Nephron progenitor cell (in vitro differentiated cells): ENCODE measurements at regions not wholly inside any gene's neighbourhood (a gene's known extent, or its start where the extent isn't known, plus 50 kb on each side); places are given as distances from the start of the nearest gene placed in this dataset.
"Not testable (repeated sequence)": the region's sequence is repeated elsewhere in the genome, so short reads cannot be mapped to it uniquely, and the experiment has no call there.

Experiments used
- DNase-seq: peaks from one replicate; pipeline ENCODE4 v3.0.0; 2021
- H3K27ac Mint-ChIP-seq: 2 replicates; pipeline ENCODE4 v1.8.0; 2021; ENCODE audit warnings: mild to moderate bottlenecking, moderate library complexity, mixed read lengths
- H3K27me3 Mint-ChIP-seq: 2 replicates; pipeline ENCODE4 v1.8.0; 2021; ENCODE audit warnings: mild to moderate bottlenecking, low read depth, mixed read lengths; ENCODE audit not compliant: poor library complexity
- H3K36me3 Mint-ChIP-seq: 2 replicates; pipeline ENCODE4 v1.8.0; 2021; ENCODE audit warnings: low read depth, mixed read lengths
- H3K4me1 Mint-ChIP-seq: 2 replicates; pipeline ENCODE4 v1.8.0; 2021; ENCODE audit warnings: mixed read lengths
- H3K4me3 Mint-ChIP-seq: 2 replicates; pipeline ENCODE4 v1.8.0; 2021; ENCODE audit warnings: mild to moderate bottlenecking, moderate library complexity, mixed read lengths
- H3K9me3 Mint-ChIP-seq: 2 replicates; pipeline ENCODE4 v1.8.0; 2021; ENCODE audit warnings: mild to moderate bottlenecking, moderate library complexity, mixed read lengths
- TF ChIP-seq, protein P1 (sequence below): fragments of 200-600 bp; sonication (generic); IDR thresholded peaks from 2 replicates; pipeline ENCODE4 v1.5.0; 2021; ENCODE audit warnings: antibody characterized with exemption

DNA sequence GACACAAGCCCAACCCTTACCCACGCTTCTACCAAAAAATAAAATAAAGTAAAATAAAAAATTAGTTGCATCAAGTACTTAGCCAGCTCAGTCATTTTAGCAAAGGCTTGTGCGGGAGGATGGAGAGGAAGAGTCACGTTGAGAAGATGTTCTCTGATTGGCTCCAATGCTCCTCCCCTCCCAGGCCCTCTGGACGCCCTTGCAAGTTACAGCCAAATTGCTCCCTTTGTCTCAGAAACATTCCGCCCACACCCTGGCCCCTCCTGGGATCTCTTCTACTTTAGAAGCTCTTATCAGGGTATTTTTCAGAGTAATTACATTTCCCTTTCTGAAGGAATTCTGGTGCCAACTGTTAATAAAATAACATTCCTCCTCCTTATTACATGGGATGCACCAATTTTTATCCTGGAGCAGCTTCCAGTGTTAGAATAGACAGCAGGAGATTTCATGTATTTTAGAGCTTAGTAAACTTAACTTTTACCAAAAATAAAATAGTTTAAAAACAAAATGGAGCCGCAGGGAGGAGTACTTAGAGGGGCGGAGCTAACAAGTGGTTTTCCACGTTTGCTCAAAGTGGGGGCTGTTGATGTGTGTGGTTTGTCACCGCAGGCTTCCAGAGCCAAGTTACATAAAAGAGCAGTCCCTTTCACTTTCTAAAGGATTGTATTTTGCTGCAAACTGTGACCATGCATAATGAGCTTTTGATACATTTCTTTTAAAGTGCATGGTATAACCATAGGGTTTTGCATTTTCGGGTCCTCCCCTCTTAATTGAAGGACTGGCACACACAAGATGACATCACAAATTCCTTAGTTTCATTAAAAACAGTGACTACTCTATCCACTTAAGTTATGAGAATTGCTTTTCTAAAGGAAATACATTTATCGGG, 71.7 kb upstream of the RAP1B start:
- H3K27me3 Mint-ChIP-seq: no peaks in the 10 kb centered on the region
- DNase-seq: no peak
- TF ChIP-seq, protein P1, sequence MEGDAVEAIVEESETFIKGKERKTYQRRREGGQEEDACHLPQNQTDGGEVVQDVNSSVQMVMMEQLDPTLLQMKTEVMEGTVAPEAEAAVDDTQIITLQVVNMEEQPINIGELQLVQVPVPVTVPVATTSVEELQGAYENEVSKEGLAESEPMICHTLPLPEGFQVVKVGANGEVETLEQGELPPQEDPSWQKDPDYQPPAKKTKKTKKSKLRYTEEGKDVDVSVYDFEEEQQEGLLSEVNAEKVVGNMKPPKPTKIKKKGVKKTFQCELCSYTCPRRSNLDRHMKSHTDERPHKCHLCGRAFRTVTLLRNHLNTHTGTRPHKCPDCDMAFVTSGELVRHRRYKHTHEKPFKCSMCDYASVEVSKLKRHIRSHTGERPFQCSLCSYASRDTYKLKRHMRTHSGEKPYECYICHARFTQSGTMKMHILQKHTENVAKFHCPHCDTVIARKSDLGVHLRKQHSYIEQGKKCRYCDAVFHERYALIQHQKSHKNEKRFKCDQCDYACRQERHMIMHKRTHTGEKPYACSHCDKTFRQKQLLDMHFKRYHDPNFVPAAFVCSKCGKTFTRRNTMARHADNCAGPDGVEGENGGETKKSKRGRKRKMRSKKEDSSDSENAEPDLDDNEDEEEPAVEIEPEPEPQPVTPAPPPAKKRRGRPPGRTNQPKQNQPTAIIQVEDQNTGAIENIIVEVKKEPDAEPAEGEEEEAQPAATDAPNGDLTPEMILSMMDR: no peak
- H3K4me1 Mint-ChIP-seq: peaks cover 4% of the 10 kb centered on the region
- H3K36me3 Mint-ChIP-seq: peaks cover 7% of the 10 kb centered on the region
- H3K27ac Mint-ChIP-seq: no peak overlapping the region
- H3K9me3 Mint-ChIP-seq: peaks cover 22% of the 10 kb centered on the region
- H3K4me3 Mint-ChIP-seq: no peak overlapping the region

DNA sequence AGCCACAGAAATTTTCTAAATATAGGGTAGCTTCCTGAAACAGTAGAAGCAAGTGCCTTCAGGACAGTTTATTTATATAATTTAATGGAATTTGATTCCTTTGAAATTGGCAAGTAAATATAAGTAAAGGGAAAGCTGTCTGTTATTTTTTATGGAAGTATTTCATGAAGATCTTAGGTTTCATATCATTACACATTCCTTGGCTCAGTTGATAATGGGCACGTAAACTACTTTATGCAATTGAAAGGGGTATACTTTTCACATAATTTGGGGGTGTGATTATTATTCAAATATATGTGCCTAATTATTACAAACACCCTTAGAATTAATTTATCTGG, 71.1 kb upstream of the RAP1B start:
- Mint-ChIP-seq H3K9me3 (peaks cover 22% of the 10 kb centered on the region), H3K4me1 (peaks cover 4% of the 10 kb centered on the region), H3K4me3 (no peak overlapping the region), H3K27me3 (no peaks in the 10 kb centered on the region), H3K36me3 (peaks cover 7% of the 10 kb centered on the region), H3K27ac (no peak overlapping the region)
- no peak for DNase-seq
- TF ChIP-seq, protein P1: no peak

DNA sequence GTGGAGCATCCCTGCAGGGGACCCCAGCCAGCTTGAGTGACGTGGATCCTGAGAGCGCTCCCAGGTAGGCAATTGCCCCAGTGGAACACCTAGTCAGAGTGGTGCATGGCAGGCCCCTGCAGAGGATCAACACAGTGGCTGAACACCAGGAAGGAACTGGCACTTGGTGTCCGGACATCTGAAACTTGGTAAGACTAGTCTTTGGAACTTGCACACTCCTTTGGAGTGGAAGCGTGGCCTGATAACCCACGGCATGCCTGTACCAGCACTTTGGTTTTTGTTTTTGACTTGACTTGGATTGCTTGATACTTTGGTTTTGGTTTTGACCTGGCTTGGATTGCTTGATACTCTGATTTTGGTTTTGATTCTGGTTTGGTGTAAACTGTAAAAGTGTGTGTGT, 69.9 kb upstream of the RAP1B start:
- H3K27me3 Mint-ChIP-seq, H3K4me3 Mint-ChIP-seq, H3K36me3 Mint-ChIP-seq, H3K4me1 Mint-ChIP-seq, H3K27ac Mint-ChIP-seq, DNase-seq: not testable (repeated sequence)
- peaks cover 22% of the 10 kb centered on the region for H3K9me3 Mint-ChIP-seq

DNA sequence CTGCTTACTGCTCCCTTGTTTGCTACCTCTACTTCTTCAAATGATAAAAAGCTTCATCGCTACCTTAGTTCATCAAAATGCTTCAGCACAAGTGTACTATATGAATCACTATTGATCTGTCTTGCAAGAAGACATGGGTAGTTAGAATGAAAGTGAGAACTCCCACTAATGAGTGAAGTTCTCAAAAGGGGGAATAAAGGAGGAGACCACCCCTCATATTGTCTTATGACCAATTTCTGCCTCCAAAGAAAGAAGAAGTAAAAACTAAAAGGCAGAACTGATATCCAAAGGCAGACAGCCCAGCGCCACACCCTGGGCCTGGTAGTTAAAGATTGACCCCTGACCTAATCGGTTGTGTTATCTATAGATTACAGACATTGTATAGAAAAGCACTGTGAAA, 63.4 kb upstream of the RAP1B start:
- not testable (repeated sequence) for H3K36me3 Mint-ChIP-seq, H3K27ac Mint-ChIP-seq, H3K4me3 Mint-ChIP-seq, H3K4me1 Mint-ChIP-seq, H3K27me3 Mint-ChIP-seq, DNase-seq
- H3K9me3 Mint-ChIP-seq: peaks cover 34% of the 10 kb centered on the region

DNA sequence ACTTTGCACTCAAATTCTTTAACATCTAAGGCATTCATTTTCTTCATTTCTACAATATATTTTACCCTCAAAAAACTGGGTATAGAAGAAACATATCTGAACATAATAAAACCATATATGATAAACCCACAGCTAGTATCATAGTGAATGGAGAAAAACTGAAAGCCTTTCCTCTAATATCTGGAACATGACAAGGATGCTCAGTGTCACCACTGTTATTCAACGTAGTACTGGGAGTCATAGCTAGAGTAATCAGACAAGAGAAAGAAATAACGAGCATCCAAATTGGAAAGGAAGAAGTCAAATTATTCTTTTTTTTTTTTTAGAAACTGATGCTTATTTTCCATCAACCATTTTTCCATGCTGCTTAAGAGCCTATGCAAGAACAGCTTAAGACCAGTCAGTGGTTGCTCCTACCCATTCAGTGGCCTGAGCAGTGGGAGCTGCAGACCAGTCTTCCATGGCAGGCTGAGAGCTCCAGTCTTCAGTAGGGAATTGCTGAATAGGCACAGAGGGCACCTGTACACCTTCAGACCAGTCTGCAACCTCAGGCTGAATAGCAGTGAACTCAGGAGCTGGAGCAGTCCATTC, 58.0 kb upstream of the RAP1B start:
- H3K4me1 Mint-ChIP-seq, H3K27me3 Mint-ChIP-seq, H3K36me3 Mint-ChIP-seq: not testable (repeated sequence)

DNA sequence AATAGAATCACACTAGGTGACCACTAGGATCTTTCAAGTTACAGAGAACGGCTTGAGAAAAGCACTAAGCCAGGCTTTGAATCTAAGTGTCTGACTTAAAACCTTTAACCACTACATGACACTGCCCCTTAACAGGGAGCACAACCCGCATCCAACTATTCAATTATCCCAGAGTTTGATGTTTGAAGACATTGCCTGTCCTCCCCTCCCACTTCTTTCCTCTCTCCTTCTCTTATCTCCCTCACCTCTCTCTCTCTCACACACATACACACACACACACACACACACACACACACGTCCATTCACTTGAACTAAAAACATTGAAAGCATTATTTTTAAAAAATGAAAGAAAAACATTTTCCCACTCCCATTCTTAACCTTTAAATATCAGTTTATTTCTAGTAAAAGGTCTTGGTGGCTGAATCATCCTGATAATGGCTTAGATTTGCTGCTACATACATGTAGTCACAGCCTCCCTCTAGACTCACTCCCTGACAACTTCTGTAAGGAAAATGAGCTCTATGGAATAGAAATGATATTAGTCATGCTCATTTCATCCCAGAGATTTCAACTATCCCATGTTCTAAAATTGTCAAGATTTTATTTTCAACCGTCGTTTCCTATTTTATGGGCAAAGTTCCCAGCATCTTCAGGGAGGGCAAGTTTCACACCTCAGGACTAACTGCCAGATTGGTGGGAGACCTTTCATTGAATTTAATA, 53.5 kb upstream of the RAP1B start:
- H3K27ac Mint-ChIP-seq: no peak overlapping the region
- DNase-seq: no peak

More for the DNA sequence above, 58.0 kb upstream of the RAP1B start:
- H3K4me3 Mint-ChIP-seq, H3K27ac Mint-ChIP-seq, DNase-seq: not testable (repeated sequence)
- peaks cover 22% of the 10 kb centered on the region for H3K9me3 Mint-ChIP-seq

DNA sequence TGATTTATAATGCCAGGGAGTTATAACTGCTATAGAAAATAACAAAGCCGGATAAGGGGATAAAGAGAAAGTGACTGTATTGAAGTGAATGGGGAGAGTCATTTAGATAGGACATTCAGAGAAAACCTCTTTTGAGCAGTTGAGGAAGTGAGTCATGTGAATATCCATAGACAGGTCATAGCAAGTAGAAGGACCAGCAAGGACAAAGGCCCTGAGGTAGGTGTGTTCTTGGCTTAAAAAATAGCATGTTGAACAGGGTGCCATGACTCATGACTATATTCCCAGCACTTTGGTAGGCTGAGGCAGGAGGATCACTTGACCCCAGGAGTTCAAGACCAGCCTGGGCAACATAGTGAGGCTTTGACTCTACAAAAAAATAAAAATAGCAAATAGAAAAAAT, 51.5 kb upstream of the RAP1B start:
- no peaks in the 10 kb centered on the region for H3K9me3 Mint-ChIP-seq
- no peaks in the 10 kb centered on the region for H3K36me3 Mint-ChIP-seq
- no peak overlapping the region for H3K4me3 Mint-ChIP-seq
- H3K27me3 Mint-ChIP-seq: no peaks in the 10 kb centered on the region
- H3K4me1 Mint-ChIP-seq: peaks cover 12% of the 10 kb centered on the region
- no peak for DNase-seq
- no peak overlapping the region for H3K27ac Mint-ChIP-seq
- TF ChIP-seq, protein P1: no peak

More for the DNA sequence above, 53.5 kb upstream of the RAP1B start:
- Mint-ChIP-seq H3K4me3 (no peak overlapping the region), H3K36me3 (no peaks in the 10 kb centered on the region), H3K27me3 (peaks cover 6% of the 10 kb centered on the region), H3K9me3 (no peaks in the 10 kb centered on the region), H3K4me1 (peaks cover 12% of the 10 kb centered on the region)
- TF ChIP-seq, protein P1: no peak
